GM12864 (cell line): ENCODE measurements at regions not wholly inside any gene's neighbourhood (a gene's known extent, or its start where the extent isn't known, plus 50 kb on each side); places are given as distances from the start of the nearest gene placed in this dataset.

Experiments used
- DNase-seq: peaks from one replicate; pipeline ENCODE4 v3.0.0-alpha.2; 2011; ENCODE audit warnings: low read depth
- H3K4me3 ChIP-seq: 2 replicates; pipeline ENCODE4 v1.5.1; 2011; ENCODE audit warnings: mild to moderate bottlenecking, low read depth, low read length, control low read depth
- TF ChIP-seq, protein P1 (sequence below): IDR thresholded peaks from 2 replicates; pipeline ENCODE4 v1.5.1; 2011; ENCODE audit warnings: low read depth, mild to moderate bottlenecking, moderate library complexity, low read length, control low read depth, inconsistent platforms; ENCODE audit errors: missing control alignments

DNA sequence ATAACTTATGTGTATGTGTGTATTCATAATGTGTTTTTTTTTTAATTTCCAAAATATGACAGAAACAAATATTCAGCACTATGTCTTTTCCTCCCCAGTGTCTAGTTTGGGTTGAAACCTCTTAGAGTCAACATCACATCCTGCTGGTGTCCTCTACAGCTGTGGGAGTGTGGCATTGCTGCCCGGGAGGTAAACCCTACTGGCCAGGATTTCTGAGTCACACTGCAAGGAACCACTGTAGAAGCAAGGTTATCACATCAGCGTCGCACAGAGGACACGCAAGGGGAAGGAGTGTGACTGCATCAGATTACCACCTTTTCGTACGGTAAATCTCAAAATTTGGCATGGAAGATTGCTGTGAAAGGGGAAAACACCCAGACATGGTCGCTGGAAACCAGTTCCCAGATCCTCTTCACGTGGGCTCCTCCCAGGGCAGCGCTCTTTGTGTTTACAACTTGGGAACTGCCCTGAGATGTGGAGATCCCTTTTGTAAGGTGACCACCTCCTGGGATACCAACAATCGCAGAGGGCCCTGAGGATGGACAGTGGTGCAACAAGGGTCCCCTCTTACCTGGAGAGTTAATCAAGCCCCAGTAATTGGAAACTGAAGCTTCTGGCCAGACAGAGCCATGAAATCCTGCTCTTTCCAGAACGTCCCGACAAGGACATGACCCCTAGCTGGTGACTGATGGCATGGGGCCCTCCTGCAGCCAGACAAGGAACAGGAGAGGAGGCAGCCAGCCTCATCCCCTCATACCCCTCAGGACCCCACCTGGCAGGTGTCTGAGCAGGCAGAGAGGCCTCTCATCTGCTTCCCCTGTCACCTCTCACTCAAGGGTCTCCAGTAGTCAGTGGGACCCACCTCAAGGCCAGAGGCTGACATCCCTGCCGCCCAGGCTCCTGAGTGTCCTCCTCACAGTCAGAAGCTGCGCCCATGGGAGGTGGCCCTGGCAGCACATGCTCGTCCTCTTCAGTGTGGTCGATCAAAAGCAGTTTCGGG lies 194.7 kb downstream of the MED10 start:
- no peak for DNase-seq
- TF ChIP-seq, protein P1, sequence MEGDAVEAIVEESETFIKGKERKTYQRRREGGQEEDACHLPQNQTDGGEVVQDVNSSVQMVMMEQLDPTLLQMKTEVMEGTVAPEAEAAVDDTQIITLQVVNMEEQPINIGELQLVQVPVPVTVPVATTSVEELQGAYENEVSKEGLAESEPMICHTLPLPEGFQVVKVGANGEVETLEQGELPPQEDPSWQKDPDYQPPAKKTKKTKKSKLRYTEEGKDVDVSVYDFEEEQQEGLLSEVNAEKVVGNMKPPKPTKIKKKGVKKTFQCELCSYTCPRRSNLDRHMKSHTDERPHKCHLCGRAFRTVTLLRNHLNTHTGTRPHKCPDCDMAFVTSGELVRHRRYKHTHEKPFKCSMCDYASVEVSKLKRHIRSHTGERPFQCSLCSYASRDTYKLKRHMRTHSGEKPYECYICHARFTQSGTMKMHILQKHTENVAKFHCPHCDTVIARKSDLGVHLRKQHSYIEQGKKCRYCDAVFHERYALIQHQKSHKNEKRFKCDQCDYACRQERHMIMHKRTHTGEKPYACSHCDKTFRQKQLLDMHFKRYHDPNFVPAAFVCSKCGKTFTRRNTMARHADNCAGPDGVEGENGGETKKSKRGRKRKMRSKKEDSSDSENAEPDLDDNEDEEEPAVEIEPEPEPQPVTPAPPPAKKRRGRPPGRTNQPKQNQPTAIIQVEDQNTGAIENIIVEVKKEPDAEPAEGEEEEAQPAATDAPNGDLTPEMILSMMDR: no peak
- no peak overlapping the region for H3K4me3 ChIP-seq

DNA sequence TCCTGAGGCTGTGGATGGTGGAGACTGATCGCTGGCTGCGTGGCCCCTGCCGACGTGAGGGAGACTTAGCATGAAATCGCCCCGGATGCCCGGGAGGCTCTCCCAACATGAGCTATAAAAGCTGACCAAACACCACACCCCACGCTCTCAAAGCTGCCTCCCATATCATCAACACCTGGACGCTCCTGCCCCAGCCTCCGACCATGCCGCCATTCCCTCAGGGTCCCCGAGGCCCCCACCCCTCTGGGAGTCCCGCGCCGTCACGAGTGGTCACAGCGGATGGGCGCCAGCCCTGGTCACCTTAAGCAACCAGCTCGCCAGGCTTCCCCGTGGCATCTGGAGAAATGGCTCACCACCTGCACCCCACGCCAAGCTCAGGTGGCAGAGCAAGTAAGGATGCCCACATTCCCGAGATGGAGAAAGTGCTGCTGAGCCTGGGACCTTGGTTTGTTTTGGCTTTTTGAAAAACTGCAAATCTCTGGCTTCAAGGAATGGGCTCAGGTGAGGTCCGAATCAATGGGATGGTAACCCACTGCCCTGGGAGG lies 196.0 kb downstream of the MED10 start:
- TF ChIP-seq, protein P1: no peak
- H3K4me3 ChIP-seq: no peak overlapping the region
- DNase-seq: no peak

DNA sequence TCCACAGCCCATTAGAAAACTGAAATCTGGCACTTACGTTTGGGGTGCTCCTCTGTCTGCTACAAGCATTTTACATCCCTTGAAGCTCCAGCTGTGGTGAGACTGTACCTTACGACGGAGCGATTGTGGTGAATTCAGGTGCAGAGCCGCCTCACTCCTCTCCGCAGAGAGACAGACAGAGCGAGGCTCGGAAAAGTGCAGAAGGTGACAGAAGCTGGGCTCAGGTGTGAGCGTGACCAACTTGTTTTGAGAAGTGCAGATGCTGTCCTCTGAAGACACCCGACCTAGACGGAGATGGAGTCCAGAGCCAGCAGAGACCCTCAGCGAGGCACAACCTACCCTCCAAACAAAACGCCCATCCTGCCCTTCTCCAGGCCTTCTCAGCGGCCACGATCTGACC lies 196.5 kb downstream of the MED10 start:
- no peak overlapping the region for H3K4me3 ChIP-seq
- TF ChIP-seq, protein P1: no peak
- no peak for DNase-seq

DNA sequence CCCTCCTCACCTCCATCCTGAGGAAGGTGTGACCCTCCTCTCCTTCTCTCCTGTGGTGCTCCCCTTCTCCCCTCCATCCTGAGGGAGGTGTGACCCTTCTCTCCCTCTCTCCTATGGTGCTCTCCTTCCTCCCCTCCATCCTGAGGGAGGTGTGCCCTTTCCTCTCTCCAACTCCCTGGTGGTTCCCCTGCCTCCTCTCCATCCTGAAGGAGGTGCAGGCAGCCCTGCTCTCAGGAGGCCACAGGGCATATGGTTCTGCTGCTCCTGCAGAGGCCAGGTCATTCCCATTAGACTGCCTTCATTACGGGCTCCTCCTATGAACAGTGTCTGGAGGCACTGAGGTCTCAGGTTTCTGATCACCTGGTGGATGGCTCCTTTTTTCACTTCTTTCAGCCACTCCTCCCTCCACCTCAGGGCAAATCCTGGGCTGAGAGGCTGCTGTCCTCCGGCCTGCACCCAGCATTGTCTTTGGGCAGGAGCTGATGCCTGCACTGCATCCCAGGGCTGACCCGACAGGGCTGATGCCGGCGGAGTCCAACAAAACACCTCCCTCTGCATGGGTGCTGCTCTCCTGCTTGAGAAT lies 197.1 kb downstream of the MED10 start:
- DNase-seq: no peak
- H3K4me3 ChIP-seq: no peak overlapping the region
- TF ChIP-seq, protein P1: no peak

DNA sequence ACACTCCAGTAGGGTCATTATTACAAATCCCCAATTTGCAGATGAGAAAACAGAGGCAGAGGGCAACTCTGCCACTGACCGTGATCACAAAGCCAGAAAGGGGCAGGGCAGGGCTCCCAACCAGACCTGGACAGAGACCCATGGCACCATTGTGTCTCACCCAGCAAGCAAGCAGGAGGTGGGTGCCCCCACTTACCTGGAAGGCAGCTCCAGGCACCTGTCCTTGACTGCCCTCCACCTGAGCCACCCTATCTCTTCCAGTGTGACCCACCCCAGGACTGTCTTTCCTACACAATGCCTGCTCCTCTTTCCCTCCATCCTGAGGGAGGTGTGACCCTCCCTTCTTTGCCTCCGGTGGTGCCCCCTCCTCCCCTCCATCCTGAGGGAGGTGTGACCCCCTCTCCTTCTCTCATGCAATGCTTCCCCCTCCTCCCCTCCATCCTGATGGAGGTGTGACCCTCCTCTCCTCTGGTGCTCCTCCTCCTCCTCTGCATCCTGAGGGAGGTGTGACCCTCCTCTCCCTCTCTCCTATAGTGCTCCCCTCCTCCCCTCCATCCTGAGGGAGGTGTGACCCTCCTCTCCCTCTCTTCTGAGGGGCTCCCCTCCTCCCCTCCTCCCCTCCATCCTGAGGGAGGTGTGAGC lies 198.0 kb downstream of the MED10 start:
- TF ChIP-seq, protein P1: no peak
- no peak overlapping the region for H3K4me3 ChIP-seq
- no peak for DNase-seq

DNA sequence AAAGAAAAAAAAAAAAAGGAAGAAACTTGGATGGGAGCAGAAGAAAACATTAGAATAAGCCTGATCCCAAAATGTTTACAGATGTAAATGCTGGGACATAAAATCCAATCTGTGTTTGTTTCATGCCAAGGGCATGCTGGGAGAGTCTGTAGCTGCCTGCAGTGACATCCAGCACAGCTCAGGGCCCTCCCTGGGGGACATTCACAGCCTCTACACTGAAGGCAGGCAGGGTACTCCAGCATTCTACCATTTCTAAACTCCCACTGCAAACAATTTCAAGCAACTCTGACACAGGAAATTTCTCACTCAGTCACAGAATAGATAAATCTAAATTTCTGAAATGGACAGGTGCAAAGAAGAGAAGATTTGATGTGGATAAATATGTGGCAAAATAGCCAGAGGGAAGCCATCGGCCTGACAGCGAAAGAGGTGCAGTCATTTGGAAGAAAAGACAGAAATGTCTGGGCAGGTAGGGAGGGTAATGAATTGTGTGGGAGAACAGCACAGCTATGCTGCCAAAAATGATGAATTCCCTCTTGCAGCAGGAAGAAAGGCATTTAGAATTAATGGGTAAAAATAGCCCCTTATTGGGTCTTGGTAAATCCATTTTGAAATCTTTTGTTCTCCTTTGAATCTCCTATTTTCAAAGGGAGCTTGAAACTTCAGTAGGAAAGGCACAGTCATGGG lies 199.4 kb downstream of the MED10 start:
- no peak overlapping the region for H3K4me3 ChIP-seq
- TF ChIP-seq, protein P1: no peak
- DNase-seq: no peak
